ENCODE measurements at regions not wholly inside any gene's neighbourhood (a gene's known extent, or its start where the extent isn't known, plus 50 kb on each side); places are given as distances from the start of the nearest gene placed in this dataset.

DNA sequence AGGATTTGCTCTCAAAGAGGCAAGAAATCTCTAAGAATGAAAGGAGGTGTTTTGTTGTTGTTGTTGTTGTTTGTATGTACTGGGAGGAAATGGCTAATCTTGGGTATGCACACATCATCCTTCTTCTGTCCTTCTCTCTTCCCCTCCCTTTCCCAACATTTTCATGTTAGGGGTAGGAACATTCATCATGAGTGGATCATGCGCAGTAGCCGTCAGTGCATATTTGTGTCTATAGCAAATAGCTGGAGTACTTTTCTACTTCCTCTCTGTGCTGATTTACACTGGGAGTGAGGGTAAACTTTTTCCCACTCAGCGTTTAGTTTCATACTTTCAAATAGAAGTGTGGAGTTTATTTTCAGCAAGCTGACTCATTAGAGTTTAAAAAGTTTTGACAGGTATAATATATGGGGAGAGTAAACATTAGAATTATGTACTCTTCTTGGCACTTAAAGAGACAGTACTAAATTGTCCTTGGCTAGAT is 80.5 kb upstream of the PRKG1 start:
- TF ChIP-seq CTCF (IDR thresholded peaks at IDR 0.05) (no peak), POLR2AphosphoS5 (IDR thresholded peaks at IDR 0.05) (no peak), EP300 (IDR thresholded peaks at IDR 0.05) (no peak), POLR2A (IDR thresholded peaks at IDR 0.05) (no peak)

All from gastroesophageal sphincter (tissue), 3 donors.